ENCODE measurements at regions not wholly inside any gene's neighbourhood (a gene's known extent, or its start where the extent isn't known, plus 50 kb on each side); places are given as distances from the start of the nearest gene placed in this dataset.

GRCh38 chr3:130627882-130628281 is 110.9 kb downstream of the COL6A6 start:
- Histone ChIP-seq H3K4me2 (ENCODE audit: extremely low read depth, insufficient read depth, low read length) (no peak overlapping the region), H2AFZ (ENCODE audit: low read length) (no peak overlapping the region), H3K9ac (ENCODE audit: insufficient read depth, low read length) (no peak overlapping the region), H3K27me3 (ENCODE audit: control insufficient read depth, insufficient read depth, low read length) (no peaks in the 10 kb centered on the region), H3K9me3 (ENCODE audit: control insufficient read depth, insufficient read depth, low read depth, low read length) (no peaks in the 10 kb centered on the region), H3K79me2 (ENCODE audit: control insufficient read depth, insufficient read depth, low read length) (no peaks in the 10 kb centered on the region), H4K20me1 (ENCODE audit: control insufficient read depth, extremely low read depth, insufficient read depth, low read length) (no peaks in the 10 kb centered on the region), H3K4me1 (ENCODE audit: control insufficient read depth, extremely low read depth, insufficient read depth, low read length) (no peaks in the 10 kb centered on the region), H3K4me3 (replicated peaks in 1 of 4; ENCODE audit: control extremely low read depth in 1 of 4, insufficient read depth in 1 of 4, low read depth in 3 of 4, low read length in 4 of 4) (no peak overlapping the region), H3K27ac (ENCODE audit: insufficient read depth, low read length) (no peak overlapping the region), H3K36me3 (ENCODE audit: control insufficient read depth, insufficient read depth, low read length) (no peaks in the 10 kb centered on the region)
- TF ChIP-seq, protein P1, sequence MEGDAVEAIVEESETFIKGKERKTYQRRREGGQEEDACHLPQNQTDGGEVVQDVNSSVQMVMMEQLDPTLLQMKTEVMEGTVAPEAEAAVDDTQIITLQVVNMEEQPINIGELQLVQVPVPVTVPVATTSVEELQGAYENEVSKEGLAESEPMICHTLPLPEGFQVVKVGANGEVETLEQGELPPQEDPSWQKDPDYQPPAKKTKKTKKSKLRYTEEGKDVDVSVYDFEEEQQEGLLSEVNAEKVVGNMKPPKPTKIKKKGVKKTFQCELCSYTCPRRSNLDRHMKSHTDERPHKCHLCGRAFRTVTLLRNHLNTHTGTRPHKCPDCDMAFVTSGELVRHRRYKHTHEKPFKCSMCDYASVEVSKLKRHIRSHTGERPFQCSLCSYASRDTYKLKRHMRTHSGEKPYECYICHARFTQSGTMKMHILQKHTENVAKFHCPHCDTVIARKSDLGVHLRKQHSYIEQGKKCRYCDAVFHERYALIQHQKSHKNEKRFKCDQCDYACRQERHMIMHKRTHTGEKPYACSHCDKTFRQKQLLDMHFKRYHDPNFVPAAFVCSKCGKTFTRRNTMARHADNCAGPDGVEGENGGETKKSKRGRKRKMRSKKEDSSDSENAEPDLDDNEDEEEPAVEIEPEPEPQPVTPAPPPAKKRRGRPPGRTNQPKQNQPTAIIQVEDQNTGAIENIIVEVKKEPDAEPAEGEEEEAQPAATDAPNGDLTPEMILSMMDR (conservative IDR thresholded peaks at IDR 0.05 in 1 of 2, IDR thresholded peaks at IDR 0.05 in 1 of 2; ENCODE audit: low read depth in 1 of 2, low read length in 2 of 2) = no peak
- no peak for TF ChIP-seq EZH2 (IDR thresholded peaks at IDR 0.05; ENCODE audit: low read length, missing control alignments)
- no peak for DNase-seq (ENCODE audit: low read depth in 2 of 2)
